GM21526 (cell line): ENCODE measurements at regions not wholly inside any gene's neighbourhood (a gene's known extent, or its start where the extent isn't known, plus 50 kb on each side); places are given as distances from the start of the nearest gene placed in this dataset.
"Not testable (repeated sequence)": the region's sequence is repeated elsewhere in the genome, so short reads cannot be mapped to it uniquely, and the experiment has no call there.

Source experiments
- ATAC-seq: cut with Tn5 transposase; IDR thresholded peaks from one replicate; pipeline ENCODE4 v1.9.1; 2021; ENCODE audit warnings: moderate library complexity; ENCODE audit not compliant: unreplicated experiment, low FRiP score

- no peak for ATAC-seq
Observed at GRCh38 chr1:90358448-90358847, 358.7 kb downstream of the BARHL2 start.

- peak; percentile 50 for ATAC-seq
Observed at GRCh38 chr1:90357995-90358394, 359.1 kb downstream of the BARHL2 start.

- ATAC-seq, result no peak
Observed at GRCh38 chr1:90356991-90357390, 360.1 kb downstream of the BARHL2 start.

GRCh38 chr1:90356101-90356500 lies 361.0 kb downstream of the BARHL2 start:
- no peak for ATAC-seq

GRCh38 chr1:90354704-90355103 lies 359.8 kb downstream of the ZNF326 start:
- ATAC-seq, result no peak

- no peak for ATAC-seq
Observed at GRCh38 chr1:90351019-90351418, 356.1 kb downstream of the ZNF326 start.

- no peak for ATAC-seq
Observed at GRCh38 chr1:90349510-90349909, 354.6 kb downstream of the ZNF326 start.

- no peak for ATAC-seq
Observed at GRCh38 chr1:90348934-90349333, 354.0 kb downstream of the ZNF326 start.

GRCh38 chr1:90348459-90348858 lies 353.5 kb downstream of the ZNF326 start:
- ATAC-seq, result not testable (repeated sequence)

GRCh38 chr1:90347366-90347765 lies 352.5 kb downstream of the ZNF326 start:
- ATAC-seq, result no peak

GRCh38 chr1:90346757-90347156 lies 351.8 kb downstream of the ZNF326 start:
- no peak for ATAC-seq

GRCh38 chr1:90346349-90346748 lies 351.4 kb downstream of the ZNF326 start:
- ATAC-seq, result no peak

GRCh38 chr1:90344963-90345730 lies 350.2 kb downstream of the ZNF326 start:
- no peak for ATAC-seq

GRCh38 chr1:90341516-90341915 lies 346.6 kb downstream of the ZNF326 start:
- ATAC-seq, result no peak

GRCh38 chr1:90340606-90341005 lies 345.7 kb downstream of the ZNF326 start:
- ATAC-seq, result no peak

GRCh38 chr1:90339811-90340210 lies 344.9 kb downstream of the ZNF326 start:
- ATAC-seq, result no peak

GRCh38 chr1:90336552-90337324 lies 341.8 kb downstream of the ZNF326 start:
- no peak for ATAC-seq

- no peak for ATAC-seq
Observed at GRCh38 chr1:90335558-90335957, 340.6 kb downstream of the ZNF326 start.

- no peak for ATAC-seq
Observed at GRCh38 chr1:90334137-90334536, 339.2 kb downstream of the ZNF326 start.

- no peak for ATAC-seq
Observed at GRCh38 chr1:90325168-90325567, 330.3 kb downstream of the ZNF326 start.

- ATAC-seq, result no peak
Observed at GRCh38 chr1:90322186-90322585, 327.3 kb downstream of the ZNF326 start.

- no peak for ATAC-seq
Observed at GRCh38 chr1:90319918-90320317, 325.0 kb downstream of the ZNF326 start.
